MM.1S (cell line): ENCODE measurements at regions not wholly inside any gene's neighbourhood (a gene's known extent, or its start where the extent isn't known, plus 50 kb on each side); places are given as distances from the start of the nearest gene placed in this dataset.

Source experiments
- EZH2phosphoT487 ChIP-seq: fragments of 300-600 bp; sonication (generic); IDR thresholded peaks from 2 replicates; pipeline ENCODE4 v1.6.1; 2018; ENCODE audit warnings: antibody characterized with exemption, low read length
- TF ChIP-seq, protein P1 (sequence below): fragments of 300-600 bp; sonication (generic); IDR thresholded peaks from 2 replicates; pipeline ENCODE4 v1.5.1; 2016; ENCODE audit warnings: antibody characterized with exemption, low read length, mixed read lengths

DNA sequence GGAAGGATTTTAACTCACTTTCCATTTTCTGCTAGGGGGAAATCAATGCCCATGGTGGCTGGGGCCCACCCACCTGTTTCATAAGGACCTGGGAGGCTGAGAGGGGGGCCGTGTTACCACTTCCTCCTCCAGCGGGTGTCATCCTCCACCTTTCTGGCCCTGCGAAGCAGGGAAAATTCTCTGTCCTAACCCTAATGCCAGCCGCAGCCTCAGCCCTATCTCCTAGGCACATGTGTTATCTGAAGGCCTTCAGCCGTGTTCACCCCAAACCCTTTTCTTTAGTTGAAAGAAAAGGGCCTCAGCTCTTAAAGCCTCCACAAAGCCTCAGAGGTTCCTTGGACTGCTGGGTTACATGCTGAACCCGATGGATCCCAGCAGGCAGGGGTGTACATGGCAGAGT lies 55.4 kb upstream of the NECTIN1 start:
- TF ChIP-seq, protein P1, sequence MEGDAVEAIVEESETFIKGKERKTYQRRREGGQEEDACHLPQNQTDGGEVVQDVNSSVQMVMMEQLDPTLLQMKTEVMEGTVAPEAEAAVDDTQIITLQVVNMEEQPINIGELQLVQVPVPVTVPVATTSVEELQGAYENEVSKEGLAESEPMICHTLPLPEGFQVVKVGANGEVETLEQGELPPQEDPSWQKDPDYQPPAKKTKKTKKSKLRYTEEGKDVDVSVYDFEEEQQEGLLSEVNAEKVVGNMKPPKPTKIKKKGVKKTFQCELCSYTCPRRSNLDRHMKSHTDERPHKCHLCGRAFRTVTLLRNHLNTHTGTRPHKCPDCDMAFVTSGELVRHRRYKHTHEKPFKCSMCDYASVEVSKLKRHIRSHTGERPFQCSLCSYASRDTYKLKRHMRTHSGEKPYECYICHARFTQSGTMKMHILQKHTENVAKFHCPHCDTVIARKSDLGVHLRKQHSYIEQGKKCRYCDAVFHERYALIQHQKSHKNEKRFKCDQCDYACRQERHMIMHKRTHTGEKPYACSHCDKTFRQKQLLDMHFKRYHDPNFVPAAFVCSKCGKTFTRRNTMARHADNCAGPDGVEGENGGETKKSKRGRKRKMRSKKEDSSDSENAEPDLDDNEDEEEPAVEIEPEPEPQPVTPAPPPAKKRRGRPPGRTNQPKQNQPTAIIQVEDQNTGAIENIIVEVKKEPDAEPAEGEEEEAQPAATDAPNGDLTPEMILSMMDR = no peak
- no peak for TF ChIP-seq EZH2phosphoT487
